NCI-H748 (cell line): ENCODE measurements at regions not wholly inside any gene's neighbourhood (a gene's known extent, or its start where the extent isn't known, plus 50 kb on each side); places are given as distances from the start of the nearest gene placed in this dataset.

Source experiments
- DNase-seq: peaks from one replicate; lab custom pipeline; 2025; ENCODE audit not compliant: unreplicated experiment; lab: John Stamatoyannopoulos, UW

DNA sequence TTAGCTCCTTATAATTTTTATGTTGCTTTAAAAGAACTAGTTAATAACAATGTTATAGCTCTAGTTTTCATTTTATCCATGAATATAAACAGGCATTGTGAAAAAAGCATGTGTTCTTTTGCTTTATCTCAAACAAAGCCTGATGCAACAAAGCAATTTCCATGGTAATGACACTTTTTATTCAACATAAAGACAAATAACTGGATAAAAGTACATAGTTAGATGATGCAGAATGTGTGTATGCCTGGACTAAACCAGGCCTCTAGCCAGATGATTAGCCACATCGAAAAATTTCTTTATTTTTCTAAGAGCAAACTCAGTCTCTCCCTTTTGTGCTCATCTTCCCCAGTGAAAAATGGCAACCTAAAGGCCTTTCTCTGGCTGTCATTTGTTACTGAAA lies 125.6 kb upstream of the TARS1 start:
- no peak for DNase-seq

GRCh38 chr5:33316773-33317172 lies 124.0 kb upstream of the TARS1 start:
- no peak for DNase-seq

- no peak for DNase-seq
Observed at GRCh38 chr5:33317271-33317670, 123.5 kb upstream of the TARS1 start.

GRCh38 chr5:33319151-33319550 lies 121.6 kb upstream of the TARS1 start:
- no peak for DNase-seq

DNA sequence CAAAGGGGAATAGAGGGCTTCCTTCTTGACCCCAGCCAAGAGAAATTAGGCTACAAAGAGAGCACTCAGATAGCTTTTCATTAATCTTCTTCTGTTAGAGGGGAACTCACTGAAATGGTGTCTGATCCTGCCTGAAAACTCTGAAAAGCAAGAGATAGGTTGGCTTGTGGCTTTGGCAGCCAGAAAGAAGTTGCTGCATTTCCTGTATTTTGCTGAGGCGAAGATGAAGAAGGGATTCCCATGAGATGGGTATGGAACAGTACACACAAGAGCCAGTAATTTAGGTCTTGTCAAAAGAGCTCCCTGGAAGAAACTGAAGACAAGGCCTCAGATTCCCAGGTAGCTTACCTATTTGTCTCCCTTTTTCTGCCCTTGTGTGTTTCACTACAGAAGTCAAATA lies 120.9 kb upstream of the TARS1 start:
- no peak for DNase-seq

- DNase-seq = no peak
Observed at GRCh38 chr5:33321026-33321425, 119.7 kb upstream of the TARS1 start.

- DNase-seq = no peak
Observed at GRCh38 chr5:33322632-33323031, 118.1 kb upstream of the TARS1 start.

GRCh38 chr5:33324667-33325307 lies 116.0 kb upstream of the TARS1 start:
- DNase-seq = no peak

GRCh38 chr5:33328818-33329217 lies 111.9 kb upstream of the TARS1 start:
- DNase-seq = no peak

DNA sequence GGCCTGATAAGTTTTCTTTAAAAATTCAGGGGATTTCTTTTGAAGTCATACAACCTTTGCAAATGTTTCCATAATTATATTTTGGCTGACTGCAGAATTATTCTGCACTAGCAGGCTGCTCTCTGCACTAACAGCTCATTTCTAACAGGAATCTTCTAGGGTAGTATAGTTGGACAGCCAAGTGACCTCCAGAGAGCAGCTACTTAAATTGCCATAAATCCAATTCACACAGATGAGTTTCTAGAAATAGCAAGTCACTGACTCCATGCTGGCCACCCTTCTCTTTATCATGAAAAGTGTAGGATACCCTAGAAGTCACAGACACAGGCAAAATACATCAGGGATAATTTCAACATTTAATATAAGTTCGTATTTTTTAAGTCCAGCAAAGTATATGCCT lies 110.9 kb upstream of the TARS1 start:
- no peak for DNase-seq

DNA sequence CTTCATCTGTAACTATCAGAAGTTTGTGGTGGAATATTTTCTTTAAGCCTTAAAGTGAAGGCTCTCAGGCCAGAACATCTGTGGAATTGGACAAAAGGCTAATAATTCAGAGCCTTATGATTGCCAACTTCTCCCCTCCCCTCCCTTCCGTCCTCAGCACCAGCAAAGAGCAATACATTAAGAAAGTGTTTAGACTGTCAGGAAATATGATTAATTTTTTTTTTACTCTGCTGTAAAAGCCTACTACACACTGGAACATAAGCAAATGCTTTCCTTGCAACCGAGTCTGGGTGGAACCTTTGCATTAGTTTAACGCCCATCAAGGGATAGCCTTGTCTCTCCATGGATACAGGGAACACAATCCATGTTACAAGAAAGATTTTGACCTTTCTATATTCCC lies 110.3 kb upstream of the TARS1 start:
- no peak for DNase-seq

DNA sequence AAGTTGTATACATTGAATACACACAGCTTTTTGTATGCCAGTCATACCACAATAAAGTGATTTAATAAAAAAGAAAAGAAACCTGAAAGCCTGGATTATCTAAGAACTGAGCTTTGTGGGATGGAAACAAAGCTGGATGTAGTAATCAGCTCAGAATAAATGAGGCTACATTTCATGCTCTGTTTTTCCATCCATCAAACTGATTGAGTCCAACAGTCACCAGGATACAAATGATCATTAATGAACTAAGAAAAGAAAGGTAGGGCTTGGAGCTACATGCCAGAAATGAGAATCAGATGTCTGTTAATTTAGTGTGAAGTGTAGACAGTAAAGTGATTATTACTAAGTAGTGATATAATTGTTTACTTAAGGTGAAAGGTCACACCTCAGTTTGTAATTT lies 109.8 kb upstream of the TARS1 start:
- DNase-seq = no peak

- DNase-seq = no peak
Observed at GRCh38 chr5:33332804-33333203, 108.0 kb upstream of the TARS1 start.

GRCh38 chr5:33334829-33335228 lies 105.9 kb upstream of the TARS1 start:
- DNase-seq = no peak

DNA sequence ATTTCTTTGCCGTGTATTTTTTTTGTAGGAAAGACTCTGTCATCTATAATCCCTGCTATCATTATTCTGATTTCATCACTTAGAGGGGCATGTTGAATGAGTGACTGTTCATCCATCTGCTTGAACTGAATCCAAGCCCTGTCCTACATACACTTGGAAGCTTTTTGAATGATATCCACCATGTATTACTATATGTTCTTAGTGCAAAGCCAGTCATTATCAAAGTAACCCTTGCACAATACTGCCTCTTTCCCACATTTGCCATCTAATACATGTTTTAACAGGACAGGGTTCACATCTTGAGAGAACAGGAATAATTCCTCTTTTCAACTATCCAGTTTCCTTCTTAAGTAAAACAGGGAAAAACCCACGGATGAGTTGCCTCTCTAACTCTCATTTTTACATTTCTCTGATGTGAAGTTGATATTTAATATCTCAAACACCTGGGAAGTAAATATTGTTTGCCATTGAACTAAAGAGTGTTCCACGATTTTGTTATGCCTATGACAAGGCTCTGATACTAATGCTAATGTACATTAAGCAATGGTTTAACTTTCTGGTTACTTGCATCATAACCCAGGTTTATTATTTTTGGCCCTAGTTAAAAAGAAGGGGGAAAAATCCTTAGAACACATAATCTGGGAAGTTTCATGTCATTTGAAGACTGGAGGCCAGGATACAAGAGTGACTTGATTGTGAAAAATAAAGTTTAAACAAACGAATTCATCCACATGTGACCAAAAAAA lies 103.7 kb upstream of the TARS1 start:
- DNase-seq = no peak

- DNase-seq = no peak
Observed at GRCh38 chr5:33337637-33337992, 103.2 kb upstream of the TARS1 start.

DNA sequence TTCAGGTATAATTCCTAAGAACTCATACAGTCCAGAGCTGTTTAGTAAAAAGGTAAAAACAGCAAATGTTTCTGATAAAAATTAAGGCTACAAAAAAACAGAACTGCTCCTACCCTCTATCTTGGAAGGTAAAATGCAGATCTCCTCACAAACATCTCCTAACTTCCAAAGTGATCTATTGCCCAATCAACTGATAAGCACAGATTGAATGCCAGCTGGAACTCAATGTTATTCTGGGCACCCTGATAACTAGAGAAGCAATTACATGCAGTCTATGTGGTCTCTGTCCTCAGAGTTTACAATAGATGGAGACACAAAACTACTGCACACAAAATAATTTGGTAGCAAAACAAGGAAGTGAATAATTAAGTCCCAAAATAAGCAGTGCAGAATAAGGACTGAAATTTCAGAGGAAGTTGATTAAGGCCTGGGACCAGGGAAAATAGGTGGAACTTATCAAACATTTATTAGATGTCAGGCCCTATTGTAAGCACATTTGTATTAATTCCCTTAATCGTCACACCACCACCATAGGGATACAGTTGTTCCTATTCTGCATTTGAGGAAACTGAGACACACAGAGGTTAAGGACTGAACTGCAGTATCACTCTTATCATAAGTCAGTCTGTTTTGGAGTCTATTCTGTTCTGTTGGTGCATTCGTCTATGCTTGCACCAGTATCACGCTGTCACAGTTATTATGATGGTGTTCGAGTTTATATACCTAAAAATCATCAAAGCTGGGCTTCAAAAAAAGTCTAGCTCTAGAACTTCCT lies 102.2 kb upstream of the TARS1 start:
- DNase-seq = no peak

- DNase-seq = no peak
Observed at GRCh38 chr5:33339413-33339812, 101.4 kb upstream of the TARS1 start.

- no peak for DNase-seq
Observed at GRCh38 chr5:33340195-33340594, 100.6 kb upstream of the TARS1 start.

- DNase-seq = no peak
Observed at GRCh38 chr5:33341351-33341750, 99.4 kb upstream of the TARS1 start.

DNA sequence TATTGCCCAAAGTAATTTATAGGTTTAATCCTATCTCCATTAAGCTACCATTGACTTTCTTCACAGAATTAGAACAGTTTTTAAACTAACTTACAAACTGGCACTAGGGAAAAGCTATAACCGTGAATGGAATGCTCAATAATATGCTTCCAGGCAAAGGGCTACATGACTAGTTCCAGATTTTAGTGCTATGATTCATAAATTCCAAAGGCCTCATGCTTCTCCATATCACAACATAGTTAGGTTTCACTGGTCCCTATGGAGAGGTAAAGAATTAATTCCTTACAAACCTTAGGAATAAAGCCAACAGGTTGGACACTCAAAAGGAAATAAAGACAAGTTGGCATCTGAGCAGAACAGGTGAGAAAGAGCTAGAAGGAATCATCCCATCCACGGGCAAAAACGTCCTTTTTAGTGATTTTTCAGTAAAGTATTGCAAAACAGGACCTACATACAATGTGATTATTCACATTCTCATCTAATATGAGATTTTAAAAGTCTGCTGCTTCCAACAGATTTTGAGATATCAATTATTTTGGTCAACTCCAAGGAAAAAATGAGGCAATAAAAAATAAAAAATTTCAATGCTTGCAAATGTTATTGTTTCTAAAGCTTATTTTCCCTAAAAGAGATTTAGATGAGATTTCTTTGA lies 97.0 kb upstream of the TARS1 start:
- DNase-seq = no peak

- DNase-seq = no peak
Observed at GRCh38 chr5:33346534-33346933, 94.2 kb upstream of the TARS1 start.
